Fibroblast of lung (primary cell): ENCODE measurements at regions not wholly inside any gene's neighbourhood (a gene's known extent, or its start where the extent isn't known, plus 50 kb on each side); places are given as distances from the start of the nearest gene placed in this dataset.

Experiments used
- DNase-seq, 2 donors: peaks; one replicate each; pipeline versions ENCODE4 v3.0.0 to v3.0.0-alpha.2; 2010; ENCODE audit warnings: low read depth in 2 of 2
- H2AFZ ChIP-seq: 2 replicates; pipeline ENCODE4 v1.5.1; 2012; ENCODE audit warnings: low read length, control low read depth, inconsistent platforms
- H3K27ac ChIP-seq: 2 replicates; pipeline ENCODE4 v1.5.1; 2011; ENCODE audit warnings: low read length, control low read depth; ENCODE audit not compliant: insufficient read depth
- H3K27me3 ChIP-seq: 2 replicates; pipeline ENCODE4 v1.5.1; 2011; ENCODE audit warnings: mild to moderate bottlenecking, low read length; ENCODE audit not compliant: control insufficient read depth, insufficient read depth
- H3K36me3 ChIP-seq: 2 replicates; pipeline ENCODE4 v1.5.1; 2011; ENCODE audit warnings: low read length; ENCODE audit not compliant: control insufficient read depth, insufficient read depth
- H3K4me1 ChIP-seq: 2 replicates; pipeline ENCODE4 v1.5.1; 2011; ENCODE audit warnings: low read length; ENCODE audit not compliant: control insufficient read depth, insufficient read depth; ENCODE audit errors: extremely low read depth
- H3K4me2 ChIP-seq: 2 replicates; pipeline ENCODE4 v1.5.1; 2011; ENCODE audit warnings: low read length, control low read depth; ENCODE audit not compliant: insufficient read depth; ENCODE audit errors: extremely low read depth
- H3K4me3 ChIP-seq, 4 experiments: fragments of 200-600 bp in 1 of 4; sonication (generic) in 1 of 4; replicated peaks in 1 of 4; 2 replicates each; pipeline ENCODE4 v1.5.1; 2011 to 2016; ENCODE audit warnings: low read length in 4 of 4, low read depth in 3 of 4, mild to moderate bottlenecking in 3 of 4, control low read depth in 2 of 4, inconsistent platforms in 1 of 4, mixed read lengths in 1 of 4; ENCODE audit not compliant: insufficient read depth in 1 of 4; ENCODE audit errors: control extremely low read depth in 1 of 4
- H3K79me2 ChIP-seq: 2 replicates; pipeline ENCODE4 v1.5.1; 2012; ENCODE audit warnings: mild to moderate bottlenecking, low read length, inconsistent platforms; ENCODE audit not compliant: control insufficient read depth, insufficient read depth
- H3K9ac ChIP-seq: 2 replicates; pipeline ENCODE4 v1.5.1; 2011; ENCODE audit warnings: mild to moderate bottlenecking, low read length, control low read depth; ENCODE audit not compliant: insufficient read depth
- H3K9me3 ChIP-seq: 2 replicates; pipeline ENCODE4 v1.5.1; 2012; ENCODE audit warnings: low read depth, low read length; ENCODE audit not compliant: control insufficient read depth, insufficient read depth
- H4K20me1 ChIP-seq: 2 replicates; pipeline ENCODE4 v1.5.1; 2011; ENCODE audit warnings: low read length; ENCODE audit not compliant: control insufficient read depth, insufficient read depth; ENCODE audit errors: extremely low read depth
- CTCF ChIP-seq, 2 donors: IDR thresholded peaks in 1 of 2; conservative IDR thresholded peaks in 1 of 2; 1 replicate in 1 of 2; 2 replicates in 1 of 2; pipeline ENCODE4 v1.5.1; 2011 to 2012; ENCODE audit warnings: low read length in 2 of 2, control low read depth in 1 of 2, inconsistent platforms in 1 of 2, low read depth in 1 of 2, mild to moderate bottlenecking in 1 of 2
- EZH2 ChIP-seq: IDR thresholded peaks from 2 replicates; pipeline ENCODE4 v1.5.1; 2012; ENCODE audit warnings: low read length, control low read depth, mild to moderate bottlenecking; ENCODE audit errors: missing control alignments

- peak in 1 of 2 donors; percentile 22 for DNase-seq
- no peak overlapping the region for H3K9ac ChIP-seq
- H3K79me2 ChIP-seq = no peaks in the 10 kb centered on the region
- no peak overlapping the region for H3K4me3 ChIP-seq
- H3K27me3 ChIP-seq = no peaks in the 10 kb centered on the region
- no peak overlapping the region for H3K27ac ChIP-seq
- no peak overlapping the region for H2AFZ ChIP-seq
- no peaks in the 10 kb centered on the region for H4K20me1 ChIP-seq
- no peaks in the 10 kb centered on the region for H3K9me3 ChIP-seq
- H3K36me3 ChIP-seq = no peaks in the 10 kb centered on the region
- no peak overlapping the region for H3K4me2 ChIP-seq
- no peak for TF ChIP-seq EZH2
- no peak for TF ChIP-seq CTCF (conservative IDR thresholded peaks at IDR 0.05 in 1 of 2, IDR thresholded peaks at IDR 0.05 in 1 of 2; ENCODE audit: low read depth in 1 of 2, low read length in 2 of 2)
- H3K4me1 ChIP-seq = no peaks in the 10 kb centered on the region
Observed at GRCh38 chr2:195017890-195018289, 639.1 kb upstream of the SLC39A10 start.

DNA sequence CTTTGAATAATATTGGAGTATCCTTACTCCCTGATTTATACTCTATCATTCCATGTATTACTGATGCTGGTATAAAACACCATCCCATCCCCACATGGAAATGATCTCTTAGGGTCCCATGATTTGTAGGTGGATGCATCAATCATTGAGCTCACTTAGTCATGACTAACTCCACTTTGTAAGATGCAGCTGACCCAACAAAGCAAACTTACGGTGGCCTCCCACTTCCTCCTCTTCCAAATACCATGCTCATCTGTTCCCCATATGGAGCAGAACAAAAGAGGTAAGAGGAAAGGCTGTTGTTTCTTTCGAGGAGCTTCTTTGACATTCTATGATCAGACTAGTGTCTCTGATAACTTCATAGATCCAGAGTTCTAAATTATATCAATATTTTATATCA lies 640.2 kb upstream of the SLC39A10 start:
- Histone ChIP-seq H3K79me2 (no peaks in the 10 kb centered on the region), H3K27me3 (no peaks in the 10 kb centered on the region), H3K4me2 (no peak overlapping the region), H3K9ac (no peak overlapping the region), H3K36me3 (no peaks in the 10 kb centered on the region), H4K20me1 (no peaks in the 10 kb centered on the region), H3K4me1 (no peaks in the 10 kb centered on the region), H3K4me3 (no peak overlapping the region), H3K27ac (no peak overlapping the region), H3K9me3 (no peaks in the 10 kb centered on the region), H2AFZ (no peak overlapping the region)
- peak in 1 of 2 donors; percentile 46 for DNase-seq
- TF ChIP-seq EZH2 (no peak), CTCF (conservative IDR thresholded peaks at IDR 0.05 in 1 of 2, IDR thresholded peaks at IDR 0.05 in 1 of 2; ENCODE audit: low read depth in 1 of 2, low read length in 2 of 2) (no peak)

DNA sequence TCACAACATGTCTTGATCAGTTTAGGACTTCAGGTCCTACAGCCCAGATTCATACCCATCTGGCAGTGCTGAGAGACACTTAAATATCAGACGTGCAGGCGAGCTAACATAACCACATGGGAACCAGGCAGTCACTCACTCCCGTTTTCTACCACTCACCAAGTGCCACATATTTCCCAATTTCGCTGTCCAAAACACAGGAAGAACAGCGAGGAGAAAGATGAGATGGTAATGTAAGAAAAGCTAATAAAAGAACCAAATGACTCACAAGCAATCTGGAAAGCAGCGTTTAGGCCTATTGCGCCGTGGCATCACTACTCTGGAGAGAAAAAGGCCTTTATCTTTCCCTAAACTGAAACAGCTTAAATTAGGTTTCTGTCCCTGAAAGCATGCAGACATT lies 647.8 kb upstream of the SLC39A10 start:
- Histone ChIP-seq H4K20me1 (no peaks in the 10 kb centered on the region), H3K27ac (no peak overlapping the region), H3K4me1 (no peaks in the 10 kb centered on the region), H3K4me3 (no peak overlapping the region), H3K9me3 (no peaks in the 10 kb centered on the region), H2AFZ (peak overlapping the region; percentile 51), H3K4me2 (no peak overlapping the region), H3K9ac (no peak overlapping the region), H3K27me3 (no peaks in the 10 kb centered on the region), H3K79me2 (no peaks in the 10 kb centered on the region), H3K36me3 (no peaks in the 10 kb centered on the region)
- TF ChIP-seq CTCF (conservative IDR thresholded peaks at IDR 0.05 in 1 of 2, IDR thresholded peaks at IDR 0.05 in 1 of 2; ENCODE audit: low read depth in 1 of 2, low read length in 2 of 2) = no peak
- TF ChIP-seq EZH2 = no peak
- DNase-seq = peak in 1 of 2 donors; percentile 49
